Spleen (tissue), 11 donors: ENCODE measurements at regions not wholly inside any gene's neighbourhood (a gene's known extent, or its start where the extent isn't known, plus 50 kb on each side); places are given as distances from the start of the nearest gene placed in this dataset.
"Not testable (repeated sequence)": the region's sequence is repeated elsewhere in the genome, so short reads cannot be mapped to it uniquely, and the experiment has no call there.

Experiments
- DNase-seq: peaks from one replicate; pipeline ENCODE4 v3.0.0-alpha.2; 2020
- H3K27ac ChIP-seq, 8 donors: fragments of 200-600 bp; sonication (generic) in 7 of 8; 1 replicate in 4 of 8; 2 replicates in 4 of 8; pipeline versions ENCODE4 v1.5.0 to v1.8.0; 2016 to 2021; ENCODE audit warnings: inconsistent platforms in 4 of 8, mild to moderate bottlenecking in 4 of 8, moderate library complexity in 1 of 8
- H3K27me3 ChIP-seq, 7 donors: fragments of 200-600 bp; sonication (generic) in 6 of 7; replicated peaks in 1 of 7; 1 replicate in 4 of 7; 2 replicates in 3 of 7; pipeline versions ENCODE4 v1.5.0 to v1.8.0; 2016 to 2021; ENCODE audit warnings: inconsistent platforms in 3 of 7, mild to moderate bottlenecking in 1 of 7
- H3K36me3 ChIP-seq, 6 donors: fragments of 200-600 bp; sonication (generic) in 5 of 6; 1 replicate in 4 of 6; 2 replicates in 2 of 6; pipeline versions ENCODE4 v1.5.0 to v1.8.0; 2016 to 2021; ENCODE audit warnings: inconsistent platforms in 2 of 6
- H3K4me1 ChIP-seq, 6 donors: fragments of 200-600 bp; sonication (generic) in 5 of 6; 1 replicate in 3 of 6; 2 replicates in 3 of 6; pipeline versions ENCODE4 v1.5.0 to v1.8.0; 2016 to 2021; ENCODE audit warnings: inconsistent platforms in 3 of 6
- H3K4me3 ChIP-seq, 8 donors: fragments of 200-600 bp; sonication (generic) in 7 of 8; 1 replicate in 4 of 8; 2 replicates in 4 of 8; pipeline versions ENCODE4 v1.5.0 to v1.8.0; 2016 to 2021; ENCODE audit warnings: inconsistent platforms in 4 of 8, mild to moderate bottlenecking in 4 of 8, moderate library complexity in 2 of 8
- H3K9me3 ChIP-seq, 8 donors: fragments of 200-600 bp; sonication (generic) in 7 of 8; 1 replicate in 4 of 8; 2 replicates in 4 of 8; pipeline versions ENCODE4 v1.5.0 to v1.8.0; 2016 to 2021; ENCODE audit warnings: inconsistent platforms in 4 of 8
- CTCF ChIP-seq, 11 experiments: fragments of 200-600 bp in 7 of 11; fragments of 450-650 bp in 4 of 11; sonication (generic) in 4 of 11; IDR thresholded peaks in 8 of 11; conservative IDR thresholded peaks in 3 of 11; 1 replicate in 7 of 11; 2 replicates in 4 of 11; pipeline versions ENCODE4 v1.4.0 to v1.8.0; 2016 to 2021; ENCODE audit warnings: antibody characterized with exemption in 11 of 11, inconsistent platforms in 4 of 11, mild to moderate bottlenecking in 1 of 11
- POLR2A ChIP-seq, 3 donors: fragments of 450-650 bp; IDR thresholded peaks; one replicate each; pipeline ENCODE4 v1.5.1; 2017; ENCODE audit warnings: antibody characterized with exemption in 3 of 3, mild to moderate bottlenecking in 1 of 3
- POLR2AphosphoS5 ChIP-seq, 3 donors: sonication (generic); formaldehyde crosslinking; IDR thresholded peaks; one replicate each; pipeline ENCODE4 v1.5.1; 2017; ENCODE audit warnings: antibody characterized with exemption in 3 of 3
- WGBS, 5 donors: extraction: QIAGEN DNeasy Blood & Tissue Kit in 3 of 5; methylation state at CpG; one replicate each; pipeline versions ENCODE4 v1.1.5 to v1.1.7; 2013 to 2018; 5-methylcytosine and 5-hydroxymethylcytosine counted together
- intact Hi-C: fragments of 100-400 bp; cut with DNase I; formaldehyde crosslinking; loops from one replicate; pipeline ENCODE4 v1.15.0; 2023; ENCODE audit warnings: low total_unique reads
- donor health status: healthy with polysubstance abuse.
- donor health status: DM: no; HTN: no; CAD: no; lungs with moderate emphysema.
- donor health status: DM: no; HTN: no; CAD: no.
- donor health status: Bipolar disorder and iron deficiency.
- donor health status: healthy.
- donor health status: DM: no; HTN: no; CAD: no.
- donor health status: DM: yes; HTN: yes; CAD: no.

- Histone ChIP-seq H3K27ac (no peak overlapping the region), H3K27me3 (no peaks in the 10 kb centered on the region), H3K9me3 (no peaks in the 10 kb centered on the region), H3K36me3 (no peaks in the 10 kb centered on the region), H3K4me1 (no peaks in the 10 kb centered on the region), H3K4me3 (no peak overlapping the region)
- TF ChIP-seq POLR2A (IDR thresholded peaks at IDR 0.05): no peak
- TF ChIP-seq POLR2AphosphoS5 (IDR thresholded peaks at IDR 0.05): no peak
- no peak for TF ChIP-seq CTCF (IDR thresholded peaks at IDR 0.05 in 8 of 11, conservative IDR thresholded peaks at IDR 0.05 in 3 of 11)
- no peak for DNase-seq
- intact Hi-C loops: no loop called here
- WGBS, 5 donors: 55 to 67% (median 61%) methylated on average over 4 of the region's 4 CpGs
Observed at GRCh38 chr10:35821339-35821911, 179.3 kb upstream of the FZD8 start.

DNA sequence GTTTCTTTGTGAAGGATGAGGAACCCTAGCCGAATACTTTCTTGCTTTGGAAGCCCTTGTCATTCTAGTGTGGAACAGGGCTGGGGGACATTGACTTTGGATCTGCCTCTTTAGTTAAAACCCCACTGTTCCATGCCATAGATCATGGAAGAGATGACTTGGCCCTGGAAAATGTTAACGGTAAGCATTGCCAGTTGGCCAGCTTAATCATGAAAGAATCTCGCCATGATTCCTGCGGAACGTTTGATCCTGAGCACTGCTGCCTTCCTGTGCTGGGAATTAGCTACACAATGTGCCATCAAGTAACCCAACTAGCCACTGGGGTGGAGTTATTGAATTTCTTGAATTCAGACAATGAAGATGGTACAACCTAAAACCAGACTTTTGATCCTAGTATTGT, 177.6 kb upstream of the FZD8 start:
- Histone ChIP-seq H3K27ac (no peak overlapping the region), H3K36me3 (no peaks in the 10 kb centered on the region), H3K9me3 (peaks cover 0 to 2% (median 0%) of the 10 kb centered on the region in 8 donors), H3K27me3 (no peaks in the 10 kb centered on the region), H3K4me1 (no peaks in the 10 kb centered on the region), H3K4me3 (no peak overlapping the region)
- TF ChIP-seq POLR2AphosphoS5 (IDR thresholded peaks at IDR 0.05) (no peak), CTCF (IDR thresholded peaks at IDR 0.05 in 8 of 11, conservative IDR thresholded peaks at IDR 0.05 in 3 of 11) (no peak), POLR2A (IDR thresholded peaks at IDR 0.05) (no peak)
- intact Hi-C loops: no loop called here
- no peak for DNase-seq
- 88 to 96% (median 90%) methylated on average over 5 of the region's 5 CpGs for WGBS, 5 donors

- intact Hi-C loops: no loop called here
- no peaks in the 10 kb centered on the region for H3K4me1 ChIP-seq
- no peak overlapping the region for H3K4me3 ChIP-seq
- WGBS, 5 donors: 88 to 95% (median 89%) methylated on average over 3 of the region's 3 CpGs
- TF ChIP-seq POLR2AphosphoS5 (IDR thresholded peaks at IDR 0.05) (no peak), POLR2A (IDR thresholded peaks at IDR 0.05) (no peak), CTCF (IDR thresholded peaks at IDR 0.05 in 8 of 11, conservative IDR thresholded peaks at IDR 0.05 in 3 of 11) (no peak)
- H3K9me3 ChIP-seq: peaks cover 0 to 3% (median 0%) of the 10 kb centered on the region in 8 donors
- no peak overlapping the region for H3K27ac ChIP-seq
- no peaks in the 10 kb centered on the region for H3K36me3 ChIP-seq
- no peaks in the 10 kb centered on the region for H3K27me3 ChIP-seq
- DNase-seq: no peak
Observed at GRCh38 chr10:35819011-35819410, 176.9 kb upstream of the FZD8 start.

GRCh38 chr10:35817109-35817508, 175.0 kb upstream of the FZD8 start:
- H3K36me3 ChIP-seq, H3K27me3 ChIP-seq, H3K4me3 ChIP-seq, H3K27ac ChIP-seq, intact Hi-C loops, H3K4me1 ChIP-seq, DNase-seq: not testable (repeated sequence)
- H3K9me3 ChIP-seq: peaks cover 0 to 11% (median 0%) of the 10 kb centered on the region in 8 donors
- WGBS, 5 donors: 85 to 96% (median 92%) methylated on average over 3 to 5 of the region's 5 CpGs

DNA sequence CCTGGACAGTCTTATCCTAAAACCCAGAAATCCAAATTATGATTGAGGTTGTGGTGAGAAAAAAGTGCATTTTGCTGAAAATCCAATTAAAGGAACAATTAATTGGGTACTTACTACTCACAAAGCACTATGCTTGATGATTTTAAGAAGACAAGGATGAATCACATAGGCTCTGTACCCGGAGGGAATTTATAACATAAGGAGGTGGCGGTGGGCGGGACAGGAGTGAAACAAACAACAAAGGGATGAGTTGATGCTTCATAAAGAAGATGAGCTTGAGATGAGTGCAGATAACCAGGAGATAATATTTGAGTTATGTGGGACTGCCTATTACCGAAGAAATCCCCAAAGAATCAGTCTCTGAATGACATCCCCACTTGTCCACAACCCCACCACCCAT, 171.1 kb upstream of the FZD8 start:
- no peak for DNase-seq
- intact Hi-C loops: no loop called here
- Histone ChIP-seq H3K4me3 (no peak overlapping the region), H3K4me1 (no peaks in the 10 kb centered on the region), H3K9me3 (peaks cover 0 to 22% (median 0%) of the 10 kb centered on the region in 8 donors), H3K36me3 (no peaks in the 10 kb centered on the region), H3K27ac (no peak overlapping the region), H3K27me3 (no peaks in the 10 kb centered on the region)
- TF ChIP-seq POLR2AphosphoS5 (IDR thresholded peaks at IDR 0.05) (no peak), CTCF (IDR thresholded peaks at IDR 0.05 in 8 of 11, conservative IDR thresholded peaks at IDR 0.05 in 3 of 11) (no peak), POLR2A (IDR thresholded peaks at IDR 0.05) (no peak)
- 87 to 94% (median 88%) methylated on average over 4 of the region's 4 CpGs for WGBS, 5 donors
